NCI-H1105 (cell line): ENCODE measurements at regions not wholly inside any gene's neighbourhood (a gene's known extent, or its start where the extent isn't known, plus 50 kb on each side); places are given as distances from the start of the nearest gene placed in this dataset.

Source experiments
- DNase-seq: peaks from one replicate; lab custom pipeline; 2025; lab: John Stamatoyannopoulos, UW

- no peak for DNase-seq
Observed at GRCh38 chr4:131044368-131044767, 1948.4 kb downstream of the C4orf33 start.

GRCh38 chr4:131046821-131047220 is 1950.9 kb downstream of the C4orf33 start:
- no peak for DNase-seq

- no peak for DNase-seq
Observed at GRCh38 chr4:131052646-131053045, 1956.7 kb downstream of the C4orf33 start.

GRCh38 chr4:131054489-131055019 is 1958.6 kb downstream of the C4orf33 start:
- DNase-seq, result no peak

GRCh38 chr4:131061734-131062133 is 1965.8 kb downstream of the C4orf33 start:
- no peak for DNase-seq

- no peak for DNase-seq
Observed at GRCh38 chr4:131063878-131064277, 1967.9 kb downstream of the C4orf33 start.

GRCh38 chr4:131081069-131081468 is 1985.1 kb downstream of the C4orf33 start:
- DNase-seq, result no peak

GRCh38 chr4:131084997-131085396 is 1989.0 kb downstream of the C4orf33 start:
- DNase-seq, result no peak

GRCh38 chr4:131091896-131092295 is 1995.9 kb downstream of the C4orf33 start:
- no peak for DNase-seq

- DNase-seq, result no peak
Observed at GRCh38 chr4:131093303-131093702, 1997.4 kb downstream of the C4orf33 start.

- no peak for DNase-seq
Observed at GRCh38 chr4:131098976-131099375, 2003.0 kb downstream of the C4orf33 start.

- DNase-seq, result no peak
Observed at GRCh38 chr4:131113273-131113672, 2017.3 kb downstream of the C4orf33 start.

- no peak for DNase-seq
Observed at GRCh38 chr4:131113704-131114103, 2017.8 kb downstream of the C4orf33 start.

- no peak for DNase-seq
Observed at GRCh38 chr4:131119661-131120060, 2023.7 kb downstream of the C4orf33 start.

GRCh38 chr4:131137196-131137595 is 2011.9 kb upstream of the PCDH10 start:
- DNase-seq, result no peak

- no peak for DNase-seq
Observed at GRCh38 chr4:131159261-131159660, 1989.8 kb upstream of the PCDH10 start.

GRCh38 chr4:131192318-131192717 is 1956.8 kb upstream of the PCDH10 start:
- no peak for DNase-seq

- no peak for DNase-seq
Observed at GRCh38 chr4:131207589-131207988, 1941.5 kb upstream of the PCDH10 start.

GRCh38 chr4:131248314-131248713 is 1900.8 kb upstream of the PCDH10 start:
- DNase-seq, result no peak

- no peak for DNase-seq
Observed at GRCh38 chr4:131251321-131251720, 1897.8 kb upstream of the PCDH10 start.

GRCh38 chr4:131257241-131257640 is 1891.9 kb upstream of the PCDH10 start:
- DNase-seq, result no peak

- DNase-seq, result no peak
Observed at GRCh38 chr4:131258361-131258760, 1890.7 kb upstream of the PCDH10 start.

- DNase-seq, result no peak
Observed at GRCh38 chr4:131288441-131288840, 1860.7 kb upstream of the PCDH10 start.

GRCh38 chr4:131296192-131296591 is 1852.9 kb upstream of the PCDH10 start:
- DNase-seq, result no peak

- no peak for DNase-seq
Observed at GRCh38 chr4:131302108-131302507, 1847.0 kb upstream of the PCDH10 start.
